A549 (cell line): ENCODE measurements at regions not wholly inside any gene's neighbourhood (a gene's known extent, or its start where the extent isn't known, plus 50 kb on each side); places are given as distances from the start of the nearest gene placed in this dataset.

Experiments
- CEBPB ChIP-seq, 2 experiments: fragments of >200 bp in 1 of 2; sonication (Bioruptor Twin) in 1 of 2; formaldehyde crosslinking in 1 of 2; IDR thresholded peaks; 2 replicates each; pipeline ENCODE4 v1.6.1; 2012 to 2016
- CTCF ChIP-seq: fragments of >200 bp; sonication (Bioruptor Twin); formaldehyde crosslinking; IDR thresholded peaks from 3 replicates; pipeline ENCODE4 v1.5.1; 2016
- ELK1 ChIP-seq: fragments of 150-350 bp; IDR thresholded peaks from 2 replicates; pipeline ENCODE4 v1.6.1; 2014; ENCODE audit warnings: low read depth, mild to moderate bottlenecking, low read length
- FOSB ChIP-seq: fragments of 250-450 bp; sonication (Bioruptor Pico); IDR thresholded peaks from 2 replicates; pipeline ENCODE4 v1.5.0; 2020; ENCODE audit warnings: mild to moderate bottlenecking, moderate library complexity
- HOXA7 ChIP-seq: fragments of 250-450 bp; sonication (Bioruptor Pico); IDR thresholded peaks from 2 replicates; pipeline ENCODE4 v1.5.0; 2020; ENCODE audit warnings: mild to moderate bottlenecking, moderate library complexity
- JUN ChIP-seq, 2 experiments: fragments of >200 bp; sonication (Bioruptor Twin); formaldehyde crosslinking; IDR thresholded peaks; 2 replicates in 1 of 2; 3 replicates in 1 of 2; pipeline ENCODE4 v1.6.1; 2016 to 2017
- KDM1A ChIP-seq: fragments of 200-600 bp; sonication (generic); IDR thresholded peaks from 2 replicates; pipeline ENCODE4 v1.6.1; 2016; ENCODE audit warnings: low read depth, mild to moderate bottlenecking
- KDM5A ChIP-seq: fragments of 200-600 bp; sonication (generic); IDR thresholded peaks from 2 replicates; pipeline ENCODE4 v1.6.1; 2016; ENCODE audit warnings: antibody characterized with exemption, mild to moderate bottlenecking
- MAX ChIP-seq: IDR thresholded peaks from 2 replicates; pipeline ENCODE4 v1.6.1; 2012
- MYC ChIP-seq: IDR thresholded peaks from 2 replicates; pipeline ENCODE4 v1.6.1; 2012; ENCODE audit warnings: mild to moderate bottlenecking, inconsistent platforms, low read length, improper control_type of control experiment, borderline replicate concordance
- POLR2A ChIP-seq: IDR thresholded peaks from 2 replicates; pipeline ENCODE4 v1.6.1; 2012; ENCODE audit warnings: mild to moderate bottlenecking, low read length
- RAD21 ChIP-seq, 2 experiments: fragments of >200 bp in 1 of 2; sonication (Bioruptor Twin) in 1 of 2; formaldehyde crosslinking in 1 of 2; IDR thresholded peaks in 1 of 2; conservative IDR thresholded peaks in 1 of 2; 2 replicates in 1 of 2; 3 replicates in 1 of 2; pipeline ENCODE4 v1.6.1; 2012 to 2018; ENCODE audit warnings: inconsistent platforms in 1 of 2
- REST ChIP-seq: fragments of 200-600 bp; sonication (generic); IDR thresholded peaks from 2 replicates; pipeline ENCODE4 v1.6.1; 2016; ENCODE audit warnings: antibody characterized with exemption, mild to moderate bottlenecking, moderate library complexity
- ZNF302 ChIP-seq: fragments of 250-450 bp; sonication (Bioruptor Pico); IDR thresholded peaks from 2 replicates; pipeline ENCODE4 v1.9.0; 2021; ENCODE audit warnings: inconsistent platforms, mild to moderate bottlenecking, moderate library complexity

- TF ChIP-seq POLR2A = no peak
- no peak for TF ChIP-seq CTCF
- no peak for TF ChIP-seq HOXA7 (CRISPR knock-in tag)
- TF ChIP-seq MAX = no peak
- TF ChIP-seq RAD21 (conservative IDR thresholded peaks at IDR 0.05 in 1 of 2, IDR thresholded peaks at IDR 0.05 in 1 of 2) = no peak
- no peak for TF ChIP-seq KDM5A
- no peak for TF ChIP-seq CEBPB (IDR thresholded peaks at IDR 0.05)
- TF ChIP-seq FOSB = no peak
- TF ChIP-seq JUN (IDR thresholded peaks at IDR 0.05) = no peak
- no peak for TF ChIP-seq REST
- TF ChIP-seq MYC = no peak
- no peak for TF ChIP-seq ZNF302
- no peak for TF ChIP-seq ELK1
- TF ChIP-seq KDM1A = no peak
Observed at GRCh38 chr4:179766938-179767337, 2324.7 kb upstream of the AGA start.
